NCI-H460 (cell line): ENCODE measurements at regions not wholly inside any gene's neighbourhood (a gene's known extent, or its start where the extent isn't known, plus 50 kb on each side); places are given as distances from the start of the nearest gene placed in this dataset.
"Not testable (repeated sequence)": the region's sequence is repeated elsewhere in the genome, so short reads cannot be mapped to it uniquely, and the experiment has no call there.

Experiments
- DNase-seq: peaks from one replicate; pipeline ENCODE4 v3.0.0-alpha.2; 2016; ENCODE audit warnings: low read depth; ENCODE audit errors: extremely low read depth

GRCh38 chr18:22067109-22067508 is 102.3 kb upstream of the GATA6 start:
- DNase-seq, result no peak

GRCh38 chr18:22067682-22068081 is 101.7 kb upstream of the GATA6 start:
- no peak for DNase-seq

DNA sequence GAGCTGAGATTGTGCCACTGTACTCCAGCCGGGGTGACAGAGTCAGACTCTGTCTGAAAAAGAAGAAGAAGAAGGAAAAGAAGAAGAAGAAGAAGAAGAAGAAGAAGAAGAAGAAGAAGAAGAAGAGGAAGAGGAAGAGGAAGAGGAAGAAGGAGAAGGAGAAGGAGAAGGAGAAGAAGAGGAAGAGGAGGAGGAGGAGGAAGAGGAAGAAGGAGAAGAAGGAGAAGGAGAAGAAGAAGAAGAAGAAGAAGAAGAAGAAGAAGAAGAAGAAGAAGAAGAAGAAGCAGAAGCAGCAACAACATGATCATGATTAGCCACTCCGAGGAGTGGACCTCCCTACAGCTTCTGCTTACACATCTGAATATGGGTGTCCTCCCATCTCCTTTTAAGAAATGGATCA is 100.6 kb upstream of the GATA6 start:
- not testable (repeated sequence) for DNase-seq

DNA sequence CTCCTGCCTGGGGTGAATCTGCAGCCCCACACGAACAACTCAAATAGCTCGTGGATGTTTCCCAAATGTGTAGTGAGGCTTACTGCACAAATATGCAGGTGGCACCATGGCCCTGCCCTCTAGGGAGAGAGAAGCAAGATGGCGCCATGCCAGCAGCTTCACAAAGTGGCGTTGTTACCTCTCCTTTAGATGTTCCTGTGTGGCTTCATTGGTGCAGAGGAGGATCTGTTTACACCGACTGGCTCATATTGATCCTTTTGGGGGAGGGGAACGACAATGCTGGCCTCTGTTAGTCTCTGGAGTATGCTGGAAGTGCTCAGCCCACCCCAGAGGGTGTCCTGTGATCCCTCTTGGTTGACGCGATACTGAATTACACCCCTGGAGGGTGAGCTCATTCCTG is 99.5 kb upstream of the GATA6 start:
- DNase-seq, result no peak

- no peak for DNase-seq
Observed at GRCh38 chr18:22073411-22073810, 96.0 kb upstream of the GATA6 start.

GRCh38 chr18:22074282-22075070 is 94.9 kb upstream of the GATA6 start:
- DNase-seq, result no peak

DNA sequence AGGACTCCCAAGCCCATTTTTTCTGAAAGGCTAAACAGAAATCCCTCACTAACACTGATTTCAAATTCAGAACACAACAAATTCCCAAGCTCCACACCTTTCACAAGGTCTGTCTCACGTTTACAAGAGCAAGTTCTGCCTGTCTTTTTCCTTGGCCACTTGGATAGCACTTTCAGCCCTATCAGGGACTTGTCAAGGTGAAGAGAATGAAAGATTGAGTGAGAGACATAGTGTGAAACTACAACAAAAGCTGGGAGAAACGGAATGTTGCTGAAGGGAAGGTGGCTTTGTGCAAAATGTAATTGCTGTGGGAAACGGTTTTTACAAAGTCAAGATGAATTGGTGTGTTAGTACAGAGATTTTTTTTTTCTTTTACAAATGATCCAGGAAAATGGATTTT is 89.4 kb upstream of the GATA6 start:
- no peak for DNase-seq

- no peak for DNase-seq
Observed at GRCh38 chr18:22082408-22082807, 87.0 kb upstream of the GATA6 start.

GRCh38 chr18:22084547-22084946 is 84.8 kb upstream of the GATA6 start:
- no peak for DNase-seq

- DNase-seq, result no peak
Observed at GRCh38 chr18:22086973-22087372, 82.4 kb upstream of the GATA6 start.

GRCh38 chr18:22088029-22088428 is 81.4 kb upstream of the GATA6 start:
- DNase-seq, result no peak

DNA sequence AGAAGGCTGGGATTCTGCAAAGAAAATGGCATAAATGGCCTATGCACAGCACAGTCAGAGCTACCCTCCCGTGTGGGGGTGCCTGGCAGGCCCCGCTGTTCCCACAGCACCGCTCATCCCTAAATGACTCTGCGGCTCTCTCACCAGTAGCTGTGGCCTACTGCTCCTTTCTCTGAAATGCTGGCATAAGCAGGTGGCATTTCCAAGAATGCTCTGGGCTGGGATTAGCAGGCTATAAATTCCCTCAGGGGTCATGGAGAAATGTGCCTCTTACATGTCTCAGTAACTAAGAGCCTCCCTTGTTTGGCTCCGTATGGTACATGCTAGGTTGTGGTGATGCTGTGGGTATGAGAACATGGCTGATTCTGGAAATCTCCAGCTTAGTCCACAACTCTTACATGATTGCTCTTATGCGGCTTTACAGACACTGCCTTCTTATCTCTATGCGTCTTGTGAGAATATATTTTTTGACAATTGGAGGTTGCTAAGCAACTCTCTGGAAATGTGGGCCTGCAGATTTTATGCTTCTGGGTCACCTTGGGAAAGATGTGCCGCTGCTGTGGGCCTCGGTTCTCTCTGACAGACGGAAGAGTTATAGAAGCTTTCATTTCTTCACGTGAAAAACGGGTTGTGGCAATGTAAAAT is 80.3 kb upstream of the GATA6 start:
- no peak for DNase-seq

DNA sequence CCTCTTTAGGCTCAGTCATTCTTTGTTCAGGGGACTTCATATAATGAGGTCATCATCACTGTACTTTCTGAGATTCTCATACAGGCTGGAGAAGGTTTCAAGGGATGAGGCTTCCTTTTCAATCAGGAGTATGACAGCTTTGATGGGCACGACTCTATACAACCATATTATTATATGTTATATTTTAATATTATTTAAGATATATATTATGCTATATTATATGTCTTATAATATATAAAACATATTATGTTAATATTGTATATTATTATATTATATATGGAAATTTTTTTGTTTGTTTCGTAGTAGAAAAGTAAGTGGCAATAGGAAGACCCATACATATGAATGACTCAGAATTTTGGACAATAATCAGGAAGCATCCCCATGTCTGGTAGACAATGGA is 78.0 kb upstream of the GATA6 start:
- no peak for DNase-seq

DNA sequence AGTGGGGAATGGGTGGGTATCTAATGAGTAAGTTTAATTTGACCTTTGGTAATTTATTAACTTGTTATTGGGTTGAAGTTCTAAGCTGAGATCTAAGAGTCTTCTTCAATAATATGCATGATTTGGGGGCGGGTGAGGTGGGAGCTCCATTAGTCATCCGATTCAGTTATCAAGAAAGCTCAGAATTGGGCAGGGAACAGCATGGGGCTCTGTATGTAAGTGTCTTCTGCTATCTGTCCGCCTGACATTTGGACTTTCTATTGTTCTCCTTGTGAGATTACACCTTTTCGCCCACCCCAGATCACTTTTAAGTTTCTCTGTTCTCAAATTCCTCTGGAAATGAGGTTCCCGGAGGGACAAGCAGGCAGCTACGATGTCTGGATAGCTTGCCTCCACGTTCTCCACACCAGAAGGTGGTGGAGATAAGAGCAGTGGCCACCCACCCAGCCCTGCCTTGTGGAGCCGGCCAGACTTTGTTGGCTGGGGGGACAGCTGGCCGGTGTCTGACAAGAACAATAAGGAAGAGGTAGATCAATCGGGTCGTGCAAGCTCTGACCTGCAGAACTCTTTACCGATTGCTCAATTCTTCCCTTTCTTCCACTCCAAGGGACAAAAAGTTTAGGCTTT is 75.5 kb upstream of the GATA6 start:
- no peak for DNase-seq

DNA sequence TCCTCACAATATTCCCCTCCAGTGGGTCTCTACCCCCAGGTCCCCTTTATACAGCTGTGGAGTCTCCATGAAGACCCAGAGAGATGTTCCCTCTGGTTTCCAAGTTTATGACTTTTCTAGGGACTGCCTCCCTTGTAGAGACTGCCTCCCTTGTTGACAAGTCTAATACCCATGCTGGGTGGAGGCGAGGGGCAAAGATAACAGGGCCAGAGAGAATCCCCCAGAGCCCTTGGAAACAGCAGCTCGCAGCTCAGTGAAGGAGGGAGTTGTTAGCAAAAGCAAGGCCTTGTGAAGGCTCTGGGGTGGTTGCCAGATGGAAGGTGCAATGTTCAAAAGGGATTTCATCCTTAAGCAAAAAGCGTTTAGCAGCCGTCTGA is 75.0 kb upstream of the GATA6 start:
- no peak for DNase-seq

DNA sequence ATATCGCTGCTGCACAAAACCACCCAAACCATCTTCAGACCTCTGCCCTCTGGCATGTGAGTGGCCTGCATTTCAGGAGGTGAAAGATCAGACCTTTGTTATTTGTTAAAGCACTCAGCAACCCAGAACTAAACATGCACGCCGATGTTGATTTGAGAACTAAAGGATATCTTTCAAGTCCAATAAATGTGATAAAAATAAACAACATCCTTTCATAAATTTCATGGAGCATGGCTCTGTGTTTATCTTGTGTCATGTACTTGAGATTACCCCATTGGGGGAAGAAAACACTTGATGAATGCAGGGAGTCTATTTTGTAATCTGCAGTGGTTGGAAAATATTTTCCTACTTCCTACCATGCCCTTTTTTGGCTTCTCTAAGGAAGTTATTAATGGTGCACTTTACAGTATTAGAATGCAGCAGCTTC is 70.8 kb upstream of the GATA6 start:
- DNase-seq, result no peak

- DNase-seq, result no peak
Observed at GRCh38 chr18:22099925-22100324, 69.5 kb upstream of the GATA6 start.

DNA sequence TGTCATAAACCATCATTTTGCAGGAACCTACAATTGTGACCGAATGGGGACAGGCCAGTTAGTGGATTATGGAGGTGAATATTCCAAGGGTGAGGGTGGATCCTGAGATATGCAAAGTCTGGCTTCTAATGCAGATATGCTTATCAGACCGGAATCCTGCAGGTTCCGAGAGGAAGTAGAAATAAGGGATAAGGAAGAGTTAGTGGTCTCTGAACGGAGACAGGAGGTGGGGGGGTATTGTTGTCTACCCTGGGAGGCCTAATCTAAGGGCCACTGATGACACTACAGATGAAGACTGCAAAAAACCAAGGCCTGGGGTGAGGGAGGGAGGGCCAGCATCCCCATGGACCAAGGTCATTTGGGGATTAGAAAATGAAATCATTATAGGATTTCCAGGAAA is 67.7 kb upstream of the GATA6 start:
- no peak for DNase-seq

- no peak for DNase-seq
Observed at GRCh38 chr18:22102953-22103646, 66.3 kb upstream of the GATA6 start.

DNA sequence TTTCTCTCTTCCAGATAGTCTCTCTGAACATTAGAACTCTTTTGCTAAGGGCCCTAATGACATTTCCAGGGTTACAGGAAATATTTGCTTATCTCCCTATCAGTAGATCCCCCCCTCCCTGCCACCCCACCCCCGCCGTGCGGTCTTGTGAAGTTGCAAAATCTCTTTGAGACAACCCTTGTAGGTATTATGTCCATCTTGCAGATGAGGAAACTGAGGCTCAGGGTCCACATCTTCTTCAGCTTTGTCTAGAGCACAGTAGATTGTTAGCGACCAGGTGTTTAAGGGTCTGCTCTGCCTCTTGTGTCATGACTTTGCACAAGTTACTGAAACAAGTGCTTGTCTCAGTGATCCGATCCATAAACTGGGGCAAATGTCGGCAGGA is 65.8 kb upstream of the GATA6 start:
- DNase-seq, result no peak

DNA sequence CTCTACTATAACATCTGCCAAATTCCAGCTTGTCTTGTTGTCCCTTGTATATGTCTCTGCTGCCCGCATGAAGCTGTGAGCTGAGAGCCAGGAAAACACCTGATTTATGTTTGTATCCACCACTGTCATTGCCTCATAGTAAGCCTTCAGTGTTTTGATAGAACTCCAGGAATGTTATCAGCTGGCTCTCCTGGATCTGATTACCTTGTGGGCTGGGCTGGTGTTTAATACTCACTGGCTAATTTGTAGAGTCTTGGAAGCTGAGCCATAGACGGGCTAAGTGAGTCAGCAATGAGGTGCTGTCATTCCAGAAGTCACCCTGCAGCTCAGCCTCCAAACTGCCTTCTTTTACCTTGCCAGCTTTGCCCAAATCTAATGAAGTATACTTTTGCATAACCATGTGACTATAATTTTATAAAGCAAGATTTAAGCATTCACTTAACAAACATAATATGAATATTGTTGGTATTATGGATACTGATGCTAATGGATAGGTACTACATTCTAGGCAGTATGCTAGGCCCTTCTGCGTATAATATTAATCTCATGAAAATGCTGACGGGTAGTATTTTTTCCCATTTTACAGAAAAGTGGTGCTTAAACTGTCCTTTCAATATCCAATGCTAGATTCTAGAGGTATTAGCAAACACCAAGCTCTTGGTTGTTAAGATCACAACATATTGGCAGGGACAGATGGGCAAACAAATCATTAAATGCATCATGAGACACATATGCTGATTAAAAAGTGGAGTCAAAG is 62.7 kb upstream of the GATA6 start:
- no peak for DNase-seq
